AG04449 (cell line): ENCODE measurements at regions not wholly inside any gene's neighbourhood (a gene's known extent, or its start where the extent isn't known, plus 50 kb on each side); places are given as distances from the start of the nearest gene placed in this dataset.
"Not testable (repeated sequence)": the region's sequence is repeated elsewhere in the genome, so short reads cannot be mapped to it uniquely, and the experiment has no call there.

Source experiments
- CTCF ChIA-PET: fragments of 350-600 bp; formaldehyde crosslinking; extraction: SDS; loops from one replicate; lab custom pipeline; 2021; ENCODE audit warnings: antibody characterized with exemption; lab: Yijun Ruan, JAX
- POLR2A ChIA-PET: fragments of 400-600, 350-600 bp; formaldehyde crosslinking; extraction: SDS; loops from one replicate; lab custom pipeline; 2020; ENCODE audit warnings: antibody characterized with exemption, inconsistent platforms; lab: Yijun Ruan, JAX
- DNase-seq: peaks from one replicate; pipeline ENCODE4 v3.0.0-alpha.2; 2010; ENCODE audit warnings: low read depth, low spot score
- H3K4me3 ChIP-seq: 2 replicates; pipeline ENCODE4 v1.5.1; 2011; ENCODE audit warnings: low read depth, mild to moderate bottlenecking, control low read depth, low read length
- TF ChIP-seq, protein P1 (sequence below): IDR thresholded peaks from one replicate; pipeline ENCODE4 v1.5.1; 2011; ENCODE audit warnings: mild to moderate bottlenecking, moderate library complexity, low read length, control low read depth, inconsistent platforms; ENCODE audit not compliant: insufficient read depth; ENCODE audit errors: missing control alignments

DNA sequence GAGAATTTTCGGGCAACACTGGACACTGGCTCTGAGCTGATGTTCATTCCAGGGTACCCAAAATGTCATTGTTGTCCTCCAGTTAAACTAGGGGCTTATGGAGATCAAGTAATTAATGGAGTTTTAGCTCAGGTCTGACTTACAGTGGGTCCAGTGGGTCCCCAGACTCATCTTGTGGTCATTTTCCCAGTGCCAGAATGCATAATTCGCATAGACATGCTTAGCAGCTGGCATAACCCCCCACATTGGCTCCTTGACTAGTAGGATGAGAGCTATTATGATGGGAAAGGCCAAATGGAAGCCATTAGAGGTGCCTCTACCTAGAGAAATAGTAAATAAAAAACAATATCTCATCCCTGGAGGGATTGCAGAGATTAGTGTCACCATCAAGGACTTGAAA is 818.9 kb downstream of the TMTC2 start:
- ChIA-PET CTCF (no interaction called here), POLR2A (no interaction called here)
- no peak for DNase-seq
- H3K4me3 ChIP-seq: no peak overlapping the region
- TF ChIP-seq, protein P1, sequence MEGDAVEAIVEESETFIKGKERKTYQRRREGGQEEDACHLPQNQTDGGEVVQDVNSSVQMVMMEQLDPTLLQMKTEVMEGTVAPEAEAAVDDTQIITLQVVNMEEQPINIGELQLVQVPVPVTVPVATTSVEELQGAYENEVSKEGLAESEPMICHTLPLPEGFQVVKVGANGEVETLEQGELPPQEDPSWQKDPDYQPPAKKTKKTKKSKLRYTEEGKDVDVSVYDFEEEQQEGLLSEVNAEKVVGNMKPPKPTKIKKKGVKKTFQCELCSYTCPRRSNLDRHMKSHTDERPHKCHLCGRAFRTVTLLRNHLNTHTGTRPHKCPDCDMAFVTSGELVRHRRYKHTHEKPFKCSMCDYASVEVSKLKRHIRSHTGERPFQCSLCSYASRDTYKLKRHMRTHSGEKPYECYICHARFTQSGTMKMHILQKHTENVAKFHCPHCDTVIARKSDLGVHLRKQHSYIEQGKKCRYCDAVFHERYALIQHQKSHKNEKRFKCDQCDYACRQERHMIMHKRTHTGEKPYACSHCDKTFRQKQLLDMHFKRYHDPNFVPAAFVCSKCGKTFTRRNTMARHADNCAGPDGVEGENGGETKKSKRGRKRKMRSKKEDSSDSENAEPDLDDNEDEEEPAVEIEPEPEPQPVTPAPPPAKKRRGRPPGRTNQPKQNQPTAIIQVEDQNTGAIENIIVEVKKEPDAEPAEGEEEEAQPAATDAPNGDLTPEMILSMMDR: no peak

DNA sequence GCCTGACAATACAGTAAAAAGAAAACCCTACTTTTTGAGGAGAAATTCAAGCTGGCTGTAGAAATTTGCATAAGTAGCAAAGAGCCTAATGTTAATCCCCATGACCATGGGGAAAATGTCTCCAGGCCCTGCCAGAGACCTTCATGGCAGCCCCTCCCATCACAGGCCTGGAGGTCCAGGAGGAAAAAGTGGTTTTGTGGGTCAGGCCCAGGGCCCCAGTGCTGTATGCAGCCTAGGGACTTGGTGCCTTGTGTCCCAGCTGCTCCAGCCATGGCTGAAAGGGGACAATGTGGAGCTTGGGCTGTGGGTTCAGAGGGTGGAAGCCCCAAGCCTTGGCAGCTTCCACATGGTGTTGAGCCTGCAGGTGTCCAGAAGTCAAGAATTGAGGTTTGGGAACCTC is 813.2 kb downstream of the TMTC2 start:
- H3K4me3 ChIP-seq, POLR2A ChIA-PET, DNase-seq, CTCF ChIA-PET: not testable (repeated sequence)

DNA sequence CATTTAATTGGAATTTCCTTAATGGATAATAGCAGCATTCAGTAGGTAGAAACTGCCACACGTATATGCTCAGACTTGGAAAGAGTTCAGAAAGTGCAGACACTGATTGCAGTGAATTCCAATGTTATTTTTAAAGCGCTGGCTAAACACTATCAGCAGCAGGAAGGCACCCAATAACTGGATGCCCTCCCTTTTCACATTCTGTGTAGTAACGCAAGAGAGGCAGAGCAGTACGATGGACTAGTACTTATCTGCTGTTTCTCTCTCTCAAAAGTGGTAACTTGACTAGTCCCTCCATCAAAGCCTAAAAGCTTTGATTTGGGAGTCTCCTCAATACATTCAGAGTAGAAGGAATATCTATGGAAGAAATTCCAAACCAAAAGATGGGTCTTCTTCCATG is 791.0 kb downstream of the TMTC2 start:
- TF ChIP-seq, protein P1: no peak

DNA sequence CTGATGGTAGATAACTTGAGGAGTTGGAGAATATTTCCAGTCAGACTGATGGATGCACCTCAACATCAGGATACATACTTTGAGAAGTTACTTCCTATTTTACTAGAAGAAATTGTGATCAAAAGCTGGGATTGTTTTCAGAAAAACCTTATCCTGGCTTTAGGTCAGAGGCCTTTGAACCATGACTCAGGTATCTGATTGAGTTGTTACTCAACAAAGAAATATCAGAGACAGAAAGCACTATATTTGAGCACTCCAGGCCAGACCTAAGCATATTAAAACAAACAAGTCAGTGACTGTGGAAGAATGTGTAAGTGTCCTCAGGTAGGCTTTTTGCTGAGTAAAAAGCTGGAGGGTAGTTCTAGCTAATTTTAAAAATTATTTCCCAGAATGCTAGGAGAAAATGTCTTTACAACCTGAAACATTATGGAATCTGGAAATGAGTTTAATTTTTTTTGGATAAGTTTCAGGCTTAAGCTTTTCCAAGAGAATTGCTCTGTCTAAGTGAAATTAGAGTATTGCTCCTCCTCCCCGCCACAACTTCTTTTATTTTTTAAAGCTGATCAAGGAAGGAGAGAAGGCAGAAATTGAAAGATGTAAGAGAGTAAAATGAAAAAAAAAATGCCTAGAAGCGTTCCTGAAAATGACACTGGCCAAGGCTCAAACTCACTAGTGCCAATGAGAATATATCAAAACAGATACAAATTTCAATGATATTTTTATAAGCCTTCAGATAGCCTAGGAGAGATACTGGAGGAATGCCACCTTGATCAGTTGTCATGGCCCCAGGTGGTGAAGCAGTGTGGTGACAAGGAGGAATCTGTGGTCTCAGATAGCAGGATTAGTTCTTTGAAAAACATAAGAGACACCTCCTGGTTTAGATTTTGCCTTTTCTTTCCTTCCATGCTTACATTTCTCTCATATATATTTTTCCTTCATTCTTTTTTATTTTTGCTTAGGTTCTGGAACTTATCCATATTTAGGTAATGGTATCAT is 790.3 kb downstream of the TMTC2 start:
- DNase-seq: no peak
- CTCF ChIA-PET: no interaction called here
- no peak overlapping the region for H3K4me3 ChIP-seq
- TF ChIP-seq, protein P1: no peak
- POLR2A ChIA-PET: no interaction called here

More for the DNA sequence above, 791.0 kb downstream of the TMTC2 start:
- DNase-seq: no peak
- ChIA-PET CTCF (no interaction called here), POLR2A (no interaction called here)
- H3K4me3 ChIP-seq: no peak overlapping the region

DNA sequence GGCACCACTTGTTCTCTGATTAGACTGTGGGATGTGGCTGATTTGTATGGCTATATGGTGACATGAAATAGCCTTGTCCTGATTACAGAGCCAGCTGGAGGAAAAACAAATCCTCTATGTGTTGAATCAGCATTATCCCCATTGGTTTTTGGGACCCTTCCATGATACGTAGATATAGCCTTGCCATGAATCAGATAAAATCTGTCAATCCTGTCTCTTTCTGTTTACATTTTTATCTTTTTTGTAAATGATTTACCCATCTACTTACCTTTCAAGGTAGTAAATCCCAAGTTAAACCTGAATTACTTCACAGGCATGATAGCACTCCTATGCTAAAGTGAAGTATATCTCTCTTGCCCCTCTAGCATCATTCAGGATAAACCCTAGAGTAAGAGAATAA is 789.3 kb downstream of the TMTC2 start:
- H3K4me3 ChIP-seq: no peak overlapping the region
- no peak for DNase-seq
- ChIA-PET CTCF (no interaction called here), POLR2A (no interaction called here)
- TF ChIP-seq, protein P1: no peak

DNA sequence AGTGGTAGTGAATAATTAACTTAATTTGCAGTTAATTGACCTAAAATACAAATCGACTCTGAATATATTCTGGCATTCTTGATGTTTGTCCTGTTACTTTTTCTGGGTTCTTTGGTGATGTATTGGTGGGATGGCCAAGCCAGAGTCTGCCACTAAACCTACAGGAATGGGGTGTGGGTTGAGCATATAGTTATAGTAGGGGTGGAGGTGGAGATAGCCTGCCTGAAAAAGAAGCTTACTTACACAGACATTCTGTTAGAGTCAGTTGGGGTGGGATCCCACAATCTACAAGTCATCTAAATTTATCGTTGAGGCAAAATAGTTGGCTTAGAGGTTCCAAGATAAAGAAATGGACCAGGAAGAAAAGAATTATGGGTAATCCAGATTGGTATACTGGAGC is 787.7 kb downstream of the TMTC2 start:
- ChIA-PET CTCF (no interaction called here), POLR2A (no interaction called here)
- TF ChIP-seq, protein P1: no peak
- no peak for DNase-seq
- H3K4me3 ChIP-seq: no peak overlapping the region
